Chondrocyte (in vitro differentiated cells): ENCODE measurements at regions not wholly inside any gene's neighbourhood (a gene's known extent, or its start where the extent isn't known, plus 50 kb on each side); places are given as distances from the start of the nearest gene placed in this dataset.

ENCODE experiments used
- DNase-seq: peaks from one replicate; pipeline ENCODE4 v3.0.0; 2021; ENCODE audit warnings: mixed read lengths, low spot score
- H3K27ac Mint-ChIP-seq: one replicate; pipeline ENCODE4 v1.8.0; 2021; ENCODE audit warnings: mild to moderate bottlenecking, moderate library complexity, mixed read lengths; ENCODE audit not compliant: unreplicated experiment
- H3K27me3 Mint-ChIP-seq: 2 replicates; pipeline ENCODE4 v1.8.0; 2021; ENCODE audit warnings: low read depth, mixed read lengths
- H3K36me3 Mint-ChIP-seq: 2 replicates; pipeline ENCODE4 v1.8.0; 2021; ENCODE audit warnings: low read depth, mixed read lengths
- H3K4me1 Mint-ChIP-seq: 2 replicates; pipeline ENCODE4 v1.8.0; 2021; ENCODE audit warnings: low read depth, mild to moderate bottlenecking, mixed read lengths
- H3K4me3 Mint-ChIP-seq: one replicate; pipeline ENCODE4 v1.8.0; 2021; ENCODE audit warnings: mild to moderate bottlenecking, moderate library complexity, mixed read lengths; ENCODE audit not compliant: unreplicated experiment
- H3K9me3 Mint-ChIP-seq: 2 replicates; pipeline ENCODE4 v1.8.0; 2021; ENCODE audit warnings: low read depth, mixed read lengths
- TF ChIP-seq, protein P1 (sequence below): fragments of 200-600 bp; sonication (generic); IDR thresholded peaks from 2 replicates; pipeline ENCODE4 v1.5.0; 2021; ENCODE audit warnings: antibody characterized with exemption, mild to moderate bottlenecking, moderate library complexity

DNA sequence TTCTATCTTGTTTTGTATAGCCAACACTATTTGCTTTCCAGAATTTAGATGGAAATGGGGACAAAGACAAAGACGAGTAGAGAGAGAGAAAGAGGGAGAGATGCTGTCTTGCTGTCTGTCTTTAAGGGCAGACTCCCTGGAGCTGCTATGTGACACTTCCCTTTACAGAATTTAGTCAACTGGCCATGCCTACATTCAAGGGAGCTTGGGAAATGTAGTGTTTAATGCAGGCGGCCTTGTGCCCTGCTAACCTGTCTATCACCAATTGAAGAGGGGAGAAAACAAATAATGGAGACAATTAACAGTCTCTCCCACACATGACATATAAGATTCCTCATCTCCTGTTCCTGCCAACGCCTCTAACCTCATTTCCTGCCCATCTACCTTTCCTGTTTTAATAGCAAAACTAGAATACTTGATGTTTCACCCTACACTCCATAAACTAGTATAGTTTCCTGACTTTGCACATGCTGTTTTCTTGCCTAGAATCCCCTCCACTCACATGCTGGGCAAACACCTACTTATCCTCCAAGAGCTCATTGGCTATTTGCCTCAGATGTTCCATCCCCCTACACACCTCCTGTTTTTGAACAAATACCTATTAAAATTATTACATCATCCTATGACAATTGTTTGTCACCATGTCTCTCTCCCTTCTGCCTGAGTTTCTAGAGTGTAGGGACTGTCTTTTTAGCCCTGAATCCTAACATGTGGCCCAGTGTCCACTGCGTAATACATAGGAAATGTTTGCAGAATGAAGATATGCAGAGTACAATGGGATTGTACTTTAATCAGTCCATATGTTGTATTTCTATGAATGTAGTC is 117.2 kb downstream of the SLC25A24 start:
- TF ChIP-seq, protein P1, sequence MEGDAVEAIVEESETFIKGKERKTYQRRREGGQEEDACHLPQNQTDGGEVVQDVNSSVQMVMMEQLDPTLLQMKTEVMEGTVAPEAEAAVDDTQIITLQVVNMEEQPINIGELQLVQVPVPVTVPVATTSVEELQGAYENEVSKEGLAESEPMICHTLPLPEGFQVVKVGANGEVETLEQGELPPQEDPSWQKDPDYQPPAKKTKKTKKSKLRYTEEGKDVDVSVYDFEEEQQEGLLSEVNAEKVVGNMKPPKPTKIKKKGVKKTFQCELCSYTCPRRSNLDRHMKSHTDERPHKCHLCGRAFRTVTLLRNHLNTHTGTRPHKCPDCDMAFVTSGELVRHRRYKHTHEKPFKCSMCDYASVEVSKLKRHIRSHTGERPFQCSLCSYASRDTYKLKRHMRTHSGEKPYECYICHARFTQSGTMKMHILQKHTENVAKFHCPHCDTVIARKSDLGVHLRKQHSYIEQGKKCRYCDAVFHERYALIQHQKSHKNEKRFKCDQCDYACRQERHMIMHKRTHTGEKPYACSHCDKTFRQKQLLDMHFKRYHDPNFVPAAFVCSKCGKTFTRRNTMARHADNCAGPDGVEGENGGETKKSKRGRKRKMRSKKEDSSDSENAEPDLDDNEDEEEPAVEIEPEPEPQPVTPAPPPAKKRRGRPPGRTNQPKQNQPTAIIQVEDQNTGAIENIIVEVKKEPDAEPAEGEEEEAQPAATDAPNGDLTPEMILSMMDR = no peak
- no peaks in the 10 kb centered on the region for H3K9me3 Mint-ChIP-seq
- H3K36me3 Mint-ChIP-seq = no peaks in the 10 kb centered on the region
- H3K27me3 Mint-ChIP-seq = peaks cover 17% of the 10 kb centered on the region
- H3K27ac Mint-ChIP-seq = no peak overlapping the region
- DNase-seq = no peak
- H3K4me1 Mint-ChIP-seq = no peaks in the 10 kb centered on the region
- H3K4me3 Mint-ChIP-seq = no peak overlapping the region

DNA sequence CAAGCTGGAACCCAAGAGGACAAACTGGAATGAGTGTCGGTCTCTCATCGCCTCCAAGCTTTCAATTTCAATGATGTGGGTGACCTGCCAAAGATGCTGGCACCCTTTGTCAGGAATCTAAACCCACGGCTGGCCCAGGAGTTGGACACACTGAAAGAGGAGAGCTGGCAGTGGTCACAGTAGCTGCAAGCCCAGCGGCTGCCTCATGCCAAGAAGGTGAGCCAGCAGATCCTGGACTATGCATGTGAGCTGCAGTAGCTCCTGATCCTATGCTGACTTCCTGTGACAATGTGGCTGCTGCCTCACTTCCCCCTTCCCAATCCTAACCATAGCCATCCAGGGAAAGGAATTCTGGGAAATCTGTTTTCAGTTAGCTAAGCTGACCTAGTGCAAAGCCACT is 117.0 kb upstream of the VAV3 start:
- TF ChIP-seq, protein P1 = no peak
- no peaks in the 10 kb centered on the region for H3K9me3 Mint-ChIP-seq
- H3K4me1 Mint-ChIP-seq = no peaks in the 10 kb centered on the region
- no peak overlapping the region for H3K27ac Mint-ChIP-seq
- no peak overlapping the region for H3K4me3 Mint-ChIP-seq
- H3K27me3 Mint-ChIP-seq = peaks cover 17% of the 10 kb centered on the region
- no peak for DNase-seq
- H3K36me3 Mint-ChIP-seq = no peaks in the 10 kb centered on the region

DNA sequence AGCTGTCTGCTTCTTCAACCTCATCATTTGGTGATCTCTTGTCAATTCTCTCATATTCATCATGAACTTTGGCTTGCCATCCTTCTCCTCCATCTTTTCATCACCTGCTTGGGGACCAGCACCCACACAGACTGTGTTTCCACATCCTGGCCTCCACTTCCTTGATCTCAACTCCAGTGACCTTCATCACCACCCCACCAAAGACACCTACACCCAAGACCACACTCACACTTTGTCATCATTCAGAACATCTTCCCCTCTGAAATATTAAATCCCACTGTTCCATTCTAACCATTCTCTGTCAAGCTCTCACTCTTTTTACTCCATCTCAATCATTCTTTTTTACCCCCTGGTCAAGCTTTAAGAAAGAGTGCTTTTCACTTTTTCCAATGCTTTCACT is 115.5 kb upstream of the VAV3 start:
- H3K36me3 Mint-ChIP-seq = no peaks in the 10 kb centered on the region
- no peak overlapping the region for H3K27ac Mint-ChIP-seq
- DNase-seq = no peak
- H3K4me3 Mint-ChIP-seq = no peak overlapping the region
- no peaks in the 10 kb centered on the region for H3K4me1 Mint-ChIP-seq
- TF ChIP-seq, protein P1 = no peak
- H3K27me3 Mint-ChIP-seq = peaks cover 20% of the 10 kb centered on the region
- H3K9me3 Mint-ChIP-seq = no peaks in the 10 kb centered on the region

DNA sequence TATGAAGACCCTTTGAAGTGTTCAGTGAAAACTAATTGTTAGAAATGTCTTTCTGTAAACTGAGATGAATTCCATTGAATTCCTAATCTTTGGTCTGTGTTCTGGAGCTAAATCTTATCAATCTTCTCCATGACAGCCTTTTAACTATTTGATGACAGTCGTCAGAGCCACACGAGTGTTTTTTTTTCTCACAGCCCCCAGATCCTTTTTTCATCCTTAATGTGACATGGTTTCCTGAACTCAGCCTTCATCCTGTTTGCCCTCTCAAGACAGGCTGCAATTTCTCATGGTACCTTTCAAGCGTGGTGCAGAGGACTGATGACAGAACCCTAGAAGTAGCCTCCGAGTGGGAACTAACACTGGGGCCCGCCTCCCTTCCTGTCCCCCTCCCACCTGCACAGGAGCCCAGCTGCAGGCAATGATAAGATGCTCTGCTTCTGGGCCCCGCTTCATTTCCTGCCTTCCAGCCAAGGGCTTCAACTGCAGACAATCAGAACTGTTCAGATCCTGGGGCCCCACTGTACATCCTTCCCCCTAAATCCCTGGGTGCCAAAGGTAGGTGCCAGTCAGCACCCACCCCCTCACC is 114.6 kb upstream of the VAV3 start:
- no peaks in the 10 kb centered on the region for H3K9me3 Mint-ChIP-seq
- H3K4me3 Mint-ChIP-seq = no peak overlapping the region
- TF ChIP-seq, protein P1 = no peak
- no peaks in the 10 kb centered on the region for H3K36me3 Mint-ChIP-seq
- H3K27me3 Mint-ChIP-seq = peaks cover 20% of the 10 kb centered on the region
- H3K4me1 Mint-ChIP-seq = no peaks in the 10 kb centered on the region
- DNase-seq = no peak
- H3K27ac Mint-ChIP-seq = no peak overlapping the region

DNA sequence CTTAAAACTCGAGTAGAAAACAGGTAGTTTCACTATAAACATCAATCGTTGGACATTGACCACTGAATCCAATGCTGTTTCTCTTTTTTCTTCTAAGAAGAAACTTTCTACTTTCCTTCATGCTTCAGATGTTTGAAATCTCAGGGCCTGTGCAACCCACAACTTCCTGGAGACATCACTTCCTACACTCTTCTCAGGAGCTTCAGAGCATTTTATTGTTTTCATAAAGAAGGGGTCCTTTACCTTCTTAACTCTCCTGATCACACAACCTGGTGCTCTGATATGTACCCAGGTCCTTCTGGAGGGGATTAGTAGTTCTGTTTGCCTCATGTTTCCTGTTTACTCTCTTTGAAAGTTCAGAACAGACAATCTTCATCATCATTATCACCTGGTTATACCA is 113.0 kb upstream of the VAV3 start:
- no peak for DNase-seq
- TF ChIP-seq, protein P1 = no peak
- no peaks in the 10 kb centered on the region for H3K36me3 Mint-ChIP-seq
- H3K4me1 Mint-ChIP-seq = no peaks in the 10 kb centered on the region
- H3K4me3 Mint-ChIP-seq = no peak overlapping the region
- no peaks in the 10 kb centered on the region for H3K9me3 Mint-ChIP-seq
- no peak overlapping the region for H3K27ac Mint-ChIP-seq
- H3K27me3 Mint-ChIP-seq = peaks cover 25% of the 10 kb centered on the region
